Vagina (tissue), 2 donors: ENCODE measurements at regions not wholly inside any gene's neighbourhood (a gene's known extent, or its start where the extent isn't known, plus 50 kb on each side); places are given as distances from the start of the nearest gene placed in this dataset.

Experiments
- DNase-seq, 2 donors: peaks; one replicate each; pipeline ENCODE4 v3.0.0-alpha.2; 2017; ENCODE audit errors: extremely low spot score in 2 of 2
- H3K27ac ChIP-seq: fragments of 200-600 bp; sonication (generic); one replicate; pipeline ENCODE4 v1.5.1; 2019
- H3K27me3 ChIP-seq: fragments of 200-600 bp; sonication (generic); one replicate; pipeline ENCODE4 v1.5.1; 2019
- H3K36me3 ChIP-seq, 2 donors: fragments of 200-600 bp; sonication (generic); one replicate each; pipeline ENCODE4 v1.5.1; 2017 to 2019
- H3K4me1 ChIP-seq: fragments of 200-600 bp; sonication (generic); one replicate; pipeline ENCODE4 v1.5.1; 2019
- H3K4me3 ChIP-seq, 2 donors: fragments of 200-600 bp; sonication (generic); 1 replicate in 1 of 2; 2 replicates in 1 of 2; pipeline ENCODE4 v1.5.1; 2016 to 2019
- H3K9me3 ChIP-seq: fragments of 200-600 bp; sonication (generic); one replicate; pipeline ENCODE4 v1.5.1; 2019
- CTCF ChIP-seq, 3 experiments: fragments of 450-650 bp in 2 of 3; fragments of 200-600 bp in 1 of 3; sonication (generic) in 1 of 3; IDR thresholded peaks; one replicate each; pipeline ENCODE4 v1.5.1; 2017 to 2019; ENCODE audit warnings: antibody characterized with exemption in 3 of 3, mild to moderate bottlenecking in 2 of 3, moderate library complexity in 2 of 3
- POLR2A ChIP-seq, 2 donors: fragments of 450-650 bp; IDR thresholded peaks; one replicate each; pipeline ENCODE4 v1.6.1; 2017; ENCODE audit warnings: antibody characterized with exemption in 2 of 2, mild to moderate bottlenecking in 2 of 2, moderate library complexity in 2 of 2
- POLR2AphosphoS5 ChIP-seq, 2 donors: sonication (generic); formaldehyde crosslinking; IDR thresholded peaks; one replicate each; pipeline ENCODE4 v1.9.0; 2017; ENCODE audit warnings: antibody characterized with exemption in 2 of 2, mild to moderate bottlenecking in 2 of 2, low read depth in 1 of 2; ENCODE audit not compliant: insufficient read depth in 1 of 2
- intact Hi-C: fragments of 100-400 bp; cut with DNase I; formaldehyde crosslinking; loops from one replicate; pipeline ENCODE4 v1.15.1; 2023

DNA sequence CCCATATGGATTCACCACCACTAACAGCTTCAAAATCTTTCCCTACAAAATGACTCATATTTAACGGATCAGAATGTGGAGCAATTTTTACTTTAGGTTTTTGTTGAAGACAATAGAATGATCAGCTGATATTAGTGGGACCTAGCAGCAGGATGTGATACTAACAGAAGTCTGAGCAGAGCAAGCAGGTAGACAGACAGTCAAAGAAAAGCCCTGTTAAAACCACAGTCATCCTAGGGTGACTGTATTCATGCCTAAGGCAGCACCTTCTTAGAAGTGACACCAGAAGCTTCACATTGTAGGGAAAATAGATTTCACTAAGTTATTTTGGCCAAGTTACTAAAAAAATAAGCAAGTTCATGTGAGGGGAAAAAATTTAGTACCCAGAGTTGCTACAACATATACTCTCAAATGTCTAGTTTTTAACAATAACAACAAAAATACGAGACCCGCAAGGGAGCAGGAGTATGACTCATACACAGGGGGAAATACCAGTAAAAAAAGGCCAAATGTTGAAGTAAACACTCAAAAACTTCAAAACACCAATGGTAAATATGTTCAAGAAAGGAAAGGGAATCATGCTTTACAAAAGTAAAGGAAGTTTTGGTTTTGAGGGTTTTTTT is 590.9 kb downstream of the EPHA3 start:
- Histone ChIP-seq H3K4me3 (no peak overlapping the region), H3K4me1 (no peaks in the 10 kb centered on the region), H3K36me3 (no peaks in the 10 kb centered on the region), H3K9me3 (no peaks in the 10 kb centered on the region), H3K27ac (no peak overlapping the region), H3K27me3 (no peaks in the 10 kb centered on the region)
- TF ChIP-seq POLR2A (IDR thresholded peaks at IDR 0.05) (no peak), POLR2AphosphoS5 (IDR thresholded peaks at IDR 0.05; ENCODE audit: insufficient read depth in 1 of 2, low read depth in 1 of 2) (no peak), CTCF (IDR thresholded peaks at IDR 0.05) (no peak)
- no peak for DNase-seq
- intact Hi-C loops = no loop called here

DNA sequence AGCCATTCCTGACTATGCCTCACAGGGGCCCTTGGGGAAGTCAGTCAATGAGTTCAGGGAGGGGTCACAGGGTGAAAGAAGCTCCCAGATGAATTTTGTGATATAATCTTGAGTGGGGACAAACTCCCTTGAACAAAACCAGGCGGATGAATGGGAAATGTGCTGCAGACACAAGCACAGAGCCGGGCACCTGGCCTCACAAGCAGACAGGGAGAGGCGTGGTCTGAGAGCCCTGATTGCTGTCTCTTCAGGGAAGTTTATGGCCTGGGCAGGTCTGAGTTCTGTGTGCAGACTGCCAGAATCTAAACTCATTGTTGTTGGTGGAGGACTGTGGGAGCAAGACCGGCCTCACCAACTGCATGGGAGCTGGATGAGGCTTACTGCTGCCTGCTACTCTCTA is 591.8 kb downstream of the EPHA3 start:
- Histone ChIP-seq H3K36me3 (no peaks in the 10 kb centered on the region), H3K4me3 (no peak overlapping the region), H3K4me1 (no peaks in the 10 kb centered on the region), H3K27ac (no peak overlapping the region), H3K27me3 (no peaks in the 10 kb centered on the region), H3K9me3 (no peaks in the 10 kb centered on the region)
- no peak for TF ChIP-seq POLR2A (IDR thresholded peaks at IDR 0.05)
- no peak for TF ChIP-seq CTCF (IDR thresholded peaks at IDR 0.05)
- TF ChIP-seq POLR2AphosphoS5 (IDR thresholded peaks at IDR 0.05; ENCODE audit: insufficient read depth in 1 of 2, low read depth in 1 of 2) = no peak
- intact Hi-C loops = no loop called here
- DNase-seq = no peak

GRCh38 chr3:89699771-89700170 is 592.4 kb downstream of the EPHA3 start:
- Histone ChIP-seq H3K27me3 (no peaks in the 10 kb centered on the region), H3K27ac (no peak overlapping the region), H3K4me1 (no peaks in the 10 kb centered on the region), H3K9me3 (no peaks in the 10 kb centered on the region), H3K4me3 (no peak overlapping the region), H3K36me3 (no peaks in the 10 kb centered on the region)
- intact Hi-C loops = no loop called here
- no peak for TF ChIP-seq POLR2AphosphoS5 (IDR thresholded peaks at IDR 0.05; ENCODE audit: insufficient read depth in 1 of 2, low read depth in 1 of 2)
- no peak for TF ChIP-seq CTCF (IDR thresholded peaks at IDR 0.05)
- no peak for TF ChIP-seq POLR2A (IDR thresholded peaks at IDR 0.05)
- DNase-seq = no peak

- no peak overlapping the region for H3K27ac ChIP-seq
- TF ChIP-seq CTCF (IDR thresholded peaks at IDR 0.05) = no peak
- no peaks in the 10 kb centered on the region for H3K36me3 ChIP-seq
- H3K9me3 ChIP-seq = no peaks in the 10 kb centered on the region
- no peak overlapping the region for H3K4me3 ChIP-seq
- DNase-seq = no peak
- intact Hi-C loops = no loop called here
- no peaks in the 10 kb centered on the region for H3K27me3 ChIP-seq
- no peaks in the 10 kb centered on the region for H3K4me1 ChIP-seq
Measured at GRCh38 chr3:89702404-89702803, 595.0 kb downstream of the EPHA3 start.

DNA sequence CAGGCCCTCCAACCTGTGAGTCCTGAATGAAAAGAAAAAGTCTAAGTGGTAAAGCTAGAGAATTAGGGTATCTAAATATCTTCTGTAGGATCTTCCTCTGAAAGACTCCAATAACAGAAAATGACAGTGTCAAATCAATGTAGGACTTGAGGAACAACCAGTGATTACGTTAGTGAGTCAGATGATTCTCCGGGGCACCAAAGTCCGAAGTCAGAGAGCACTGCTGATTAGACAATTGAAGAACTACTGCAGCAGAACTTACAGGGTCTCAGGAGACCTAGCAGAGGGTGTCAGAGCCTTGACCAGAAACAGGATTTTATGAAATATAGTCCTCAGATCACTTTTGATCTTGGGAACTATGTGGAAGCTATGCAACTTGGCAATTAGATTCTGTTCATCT is 605.8 kb downstream of the EPHA3 start:
- Histone ChIP-seq H3K4me3 (no peak overlapping the region), H3K9me3 (no peaks in the 10 kb centered on the region), H3K27me3 (no peaks in the 10 kb centered on the region), H3K36me3 (no peaks in the 10 kb centered on the region), H3K4me1 (no peaks in the 10 kb centered on the region), H3K27ac (no peak overlapping the region)
- TF ChIP-seq POLR2AphosphoS5 (IDR thresholded peaks at IDR 0.05; ENCODE audit: insufficient read depth in 1 of 2, low read depth in 1 of 2) (no peak), POLR2A (IDR thresholded peaks at IDR 0.05) (no peak), CTCF (IDR thresholded peaks at IDR 0.05) (no peak)
- intact Hi-C loops = no loop called here
- DNase-seq = no peak
